ENCODE measurements at regions not wholly inside any gene's neighbourhood (a gene's known extent, or its start where the extent isn't known, plus 50 kb on each side); places are given as distances from the start of the nearest gene placed in this dataset.

DNA sequence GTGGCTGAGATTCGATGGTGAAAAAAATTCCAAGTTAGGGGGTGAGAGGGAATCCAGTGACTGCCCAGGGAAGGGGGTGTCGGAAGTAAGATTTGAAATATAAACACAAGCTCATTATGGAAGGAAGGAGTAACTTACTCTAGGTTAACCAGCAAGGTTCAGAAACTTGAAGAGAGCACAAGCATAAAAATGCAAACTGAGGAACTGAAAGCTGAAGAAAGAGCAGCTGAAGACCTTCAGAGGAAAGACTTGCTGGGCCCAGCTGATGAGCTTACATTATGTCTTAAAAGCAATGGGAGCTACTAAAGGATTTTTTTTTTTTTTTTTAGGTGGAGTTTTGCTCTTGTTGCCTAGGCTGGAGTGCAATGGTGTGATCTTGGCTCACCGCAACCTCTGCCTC, 189.7 kb upstream of the GRIN2B start:
- Histone ChIP-seq H3K9ac (ENCODE audit: extremely low read depth, low read length, poor library complexity, severe bottlenecking) (no peak overlapping the region), H3K27me3 (ENCODE audit: control insufficient read depth, insufficient read depth, low read length, poor library complexity, severe bottlenecking) (peaks cover 4% of the 10 kb centered on the region), H3K27ac (ENCODE audit: low read depth, low read length) (no peak overlapping the region), H3K36me3 (ENCODE audit: control insufficient read depth, insufficient read depth, low read length) (no peaks in the 10 kb centered on the region), H3K9me3 (ENCODE audit: control insufficient read depth, low read length) (no peaks in the 10 kb centered on the region), H3K4me3 (ENCODE audit: low read length) (no peak overlapping the region), H3K4me1 (ENCODE audit: control insufficient read depth, insufficient read depth, low read length) (no peaks in the 10 kb centered on the region)
- Mint-ChIP-seq H3K27ac (no peak overlapping the region), H3K4me1 (peaks cover 22% of the 10 kb centered on the region), H3K27me3 (ENCODE audit: insufficient read depth) (peaks cover 31% of the 10 kb centered on the region), H3K4me3 (no peak overlapping the region), H3K9me3 (peaks cover 17% of the 10 kb centered on the region), H3K36me3 (ENCODE audit: low read depth) (peaks cover 6% of the 10 kb centered on the region)
- TF ChIP-seq, protein P1, sequence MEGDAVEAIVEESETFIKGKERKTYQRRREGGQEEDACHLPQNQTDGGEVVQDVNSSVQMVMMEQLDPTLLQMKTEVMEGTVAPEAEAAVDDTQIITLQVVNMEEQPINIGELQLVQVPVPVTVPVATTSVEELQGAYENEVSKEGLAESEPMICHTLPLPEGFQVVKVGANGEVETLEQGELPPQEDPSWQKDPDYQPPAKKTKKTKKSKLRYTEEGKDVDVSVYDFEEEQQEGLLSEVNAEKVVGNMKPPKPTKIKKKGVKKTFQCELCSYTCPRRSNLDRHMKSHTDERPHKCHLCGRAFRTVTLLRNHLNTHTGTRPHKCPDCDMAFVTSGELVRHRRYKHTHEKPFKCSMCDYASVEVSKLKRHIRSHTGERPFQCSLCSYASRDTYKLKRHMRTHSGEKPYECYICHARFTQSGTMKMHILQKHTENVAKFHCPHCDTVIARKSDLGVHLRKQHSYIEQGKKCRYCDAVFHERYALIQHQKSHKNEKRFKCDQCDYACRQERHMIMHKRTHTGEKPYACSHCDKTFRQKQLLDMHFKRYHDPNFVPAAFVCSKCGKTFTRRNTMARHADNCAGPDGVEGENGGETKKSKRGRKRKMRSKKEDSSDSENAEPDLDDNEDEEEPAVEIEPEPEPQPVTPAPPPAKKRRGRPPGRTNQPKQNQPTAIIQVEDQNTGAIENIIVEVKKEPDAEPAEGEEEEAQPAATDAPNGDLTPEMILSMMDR (conservative IDR thresholded peaks at IDR 0.05) = no peak
- DNase-seq = no peak
- 90 to 94% methylated on average over 1 to 2 of the region's 3 CpGs for WGBS, 2 experiments (ENCODE audit: insufficient coverage in 1 of 2, insufficient read length in 1 of 2)

DNA sequence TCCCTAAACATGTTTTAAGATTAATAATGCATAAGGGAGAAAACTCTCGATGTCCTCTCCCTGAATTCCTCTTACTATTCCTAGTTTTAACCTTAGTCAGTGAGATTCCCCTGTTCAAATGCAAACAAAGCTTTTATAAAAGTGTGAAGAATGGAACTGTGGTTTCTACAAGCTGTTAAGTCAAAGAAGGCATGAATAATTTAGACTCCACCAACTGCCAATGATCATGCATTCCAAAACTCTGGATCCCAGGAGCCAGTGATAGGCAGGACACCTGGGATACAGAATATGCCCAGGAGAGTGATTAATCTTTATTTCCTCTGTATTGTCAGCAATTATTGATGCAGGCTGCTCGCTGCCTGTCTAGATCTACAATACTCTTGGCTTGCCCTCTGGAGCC, 190.3 kb upstream of the ATF7IP start:
- no peaks in the 10 kb centered on the region for H3K36me3 Mint-ChIP-seq (ENCODE audit: low read depth)
- no peak for DNase-seq
- H3K4me1 Mint-ChIP-seq = peaks cover 16% of the 10 kb centered on the region
- Histone ChIP-seq H3K9me3 (ENCODE audit: control insufficient read depth, low read length) (peaks cover 6% of the 10 kb centered on the region), H3K27me3 (ENCODE audit: control insufficient read depth, insufficient read depth, low read length, poor library complexity, severe bottlenecking) (no peaks in the 10 kb centered on the region), H3K36me3 (ENCODE audit: control insufficient read depth, insufficient read depth, low read length) (no peaks in the 10 kb centered on the region), H3K4me1 (ENCODE audit: control insufficient read depth, insufficient read depth, low read length) (no peaks in the 10 kb centered on the region), H3K4me3 (ENCODE audit: low read length) (no peak overlapping the region), H3K9ac (ENCODE audit: extremely low read depth, low read length, poor library complexity, severe bottlenecking) (no peak overlapping the region), H3K27ac (ENCODE audit: low read depth, low read length) (no peak overlapping the region)
- H3K27me3 Mint-ChIP-seq (ENCODE audit: insufficient read depth) = peaks cover 9% of the 10 kb centered on the region
- TF ChIP-seq, protein P1 (conservative IDR thresholded peaks at IDR 0.05) = no peak
- no peak overlapping the region for H3K27ac Mint-ChIP-seq
- 82 to 88% methylated on average over 1 to 2 of the region's 2 CpGs for WGBS, 2 experiments (ENCODE audit: insufficient coverage in 1 of 2, insufficient read length in 1 of 2)
- peaks cover 12% of the 10 kb centered on the region for H3K9me3 Mint-ChIP-seq
- no peak overlapping the region for H3K4me3 Mint-ChIP-seq

DNA sequence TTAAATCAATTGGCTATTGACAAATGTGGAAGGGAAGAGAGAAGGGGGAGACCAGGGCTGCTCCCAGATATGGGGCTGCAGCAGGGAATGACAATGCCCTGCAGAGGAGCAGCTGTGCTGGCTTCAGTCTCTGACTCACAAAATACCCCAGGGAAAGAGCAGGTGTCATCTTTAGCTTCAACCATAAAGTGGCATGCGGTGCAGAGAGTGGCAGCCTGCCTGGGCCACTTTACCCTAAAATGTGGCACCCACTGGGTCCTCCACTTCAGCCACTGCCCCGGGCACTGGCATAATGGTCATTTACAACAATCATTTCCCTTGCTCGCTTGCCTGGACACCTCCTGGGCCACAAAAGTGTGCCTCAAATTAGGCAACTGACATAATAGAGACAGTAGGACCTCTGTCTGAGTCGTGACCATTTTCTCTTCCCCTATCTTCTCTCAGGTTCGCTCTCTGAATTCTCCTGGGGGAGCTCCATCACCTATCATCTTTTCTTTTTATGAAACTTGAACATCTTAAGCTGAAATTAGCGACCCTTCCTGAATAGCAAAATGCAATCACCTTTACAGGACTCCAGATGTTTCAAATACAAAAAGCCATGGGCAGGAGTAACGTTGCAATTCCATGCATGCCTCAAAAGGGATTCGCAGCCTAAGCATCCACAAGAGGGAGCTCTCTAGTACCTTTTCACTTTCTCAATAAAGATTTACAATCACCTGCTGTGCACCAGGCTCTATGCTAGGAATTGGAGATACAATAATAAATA, 179.9 kb upstream of the ATF7IP start:
- WGBS, 2 experiments (ENCODE audit: insufficient coverage in 1 of 2, insufficient read length in 1 of 2) = 48 to 62% methylated on average over 7 to 8 of the region's 8 CpGs

More for the DNA sequence above, 179.9 kb upstream of the ATF7IP start:
- H3K4me3 ChIP-seq (ENCODE audit: low read length) = no peak overlapping the region
- Mint-ChIP-seq H3K4me1 (peaks cover 6% of the 10 kb centered on the region), H3K36me3 (ENCODE audit: low read depth) (no peaks in the 10 kb centered on the region), H3K4me3 (no peak overlapping the region), H3K27ac (no peak overlapping the region), H3K9me3 (peaks cover 13% of the 10 kb centered on the region), H3K27me3 (ENCODE audit: insufficient read depth) (peaks cover 8% of the 10 kb centered on the region)
- no peaks in the 10 kb centered on the region for H3K36me3 ChIP-seq (ENCODE audit: control insufficient read depth, insufficient read depth, low read length)
- H3K4me1 ChIP-seq (ENCODE audit: control insufficient read depth, insufficient read depth, low read length) = no peaks in the 10 kb centered on the region
- DNase-seq = peak; percentile 86
- no peak overlapping the region for H3K27ac ChIP-seq (ENCODE audit: low read depth, low read length)
- H3K9me3 ChIP-seq (ENCODE audit: control insufficient read depth, low read length) = no peaks in the 10 kb centered on the region
- H3K9ac ChIP-seq (ENCODE audit: extremely low read depth, low read length, poor library complexity, severe bottlenecking) = no peak overlapping the region
- TF ChIP-seq, protein P1 (conservative IDR thresholded peaks at IDR 0.05) = peak; percentile 100
- no peaks in the 10 kb centered on the region for H3K27me3 ChIP-seq (ENCODE audit: control insufficient read depth, insufficient read depth, low read length, poor library complexity, severe bottlenecking)
